NCI-H1694 (cell line): ENCODE measurements at regions not wholly inside any gene's neighbourhood (a gene's known extent, or its start where the extent isn't known, plus 50 kb on each side); places are given as distances from the start of the nearest gene placed in this dataset.
"Not testable (repeated sequence)": the region's sequence is repeated elsewhere in the genome, so short reads cannot be mapped to it uniquely, and the experiment has no call there.

Experiments used
- DNase-seq: peaks from one replicate; lab custom pipeline; 2025; lab: John Stamatoyannopoulos, UW

DNA sequence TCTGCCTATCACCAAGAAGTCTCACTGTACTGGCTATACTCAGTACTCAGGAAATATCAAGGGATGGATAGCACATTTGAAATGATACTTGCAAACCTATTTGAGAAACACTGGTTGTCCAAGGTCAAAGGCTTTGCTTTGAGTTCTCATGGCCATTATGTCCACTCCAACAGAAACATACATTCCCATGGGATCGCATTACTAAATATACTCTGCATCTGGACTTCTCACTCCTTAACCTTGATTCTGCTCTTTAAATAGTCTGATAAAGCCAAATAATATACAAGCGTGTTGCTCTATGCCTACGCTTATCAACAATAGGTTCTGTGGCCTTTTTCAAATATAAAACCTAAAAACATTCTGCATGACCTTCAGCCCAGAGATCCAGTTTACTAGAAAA lies 1054.8 kb downstream of the MRPL39 start:
- no peak for DNase-seq

DNA sequence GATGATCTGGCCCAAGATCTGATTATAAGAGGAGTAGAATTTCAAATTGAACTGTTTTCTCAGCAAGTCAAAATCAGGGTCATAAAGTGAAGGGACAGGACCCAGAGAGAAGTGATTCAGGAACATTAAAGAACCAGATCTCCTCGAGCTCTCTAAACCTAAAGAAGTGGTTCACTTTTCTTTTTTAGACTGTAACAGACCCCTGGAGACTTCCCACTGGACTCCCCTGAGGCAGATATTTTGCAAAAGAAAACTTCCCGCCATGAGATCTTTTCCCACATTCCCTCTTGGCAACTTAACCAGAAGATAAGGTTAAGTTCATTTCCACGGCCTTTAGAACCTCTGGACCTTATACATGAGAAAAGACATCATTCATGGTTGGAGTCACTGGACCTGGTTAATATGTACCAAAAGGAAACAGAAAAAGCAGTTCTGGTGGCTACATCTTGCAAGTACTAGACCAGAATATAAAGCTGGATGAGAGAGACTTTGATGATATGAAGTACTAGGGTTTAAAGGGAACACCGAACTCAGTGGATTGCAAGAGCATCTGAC lies 1061.4 kb downstream of the MRPL39 start:
- no peak for DNase-seq

DNA sequence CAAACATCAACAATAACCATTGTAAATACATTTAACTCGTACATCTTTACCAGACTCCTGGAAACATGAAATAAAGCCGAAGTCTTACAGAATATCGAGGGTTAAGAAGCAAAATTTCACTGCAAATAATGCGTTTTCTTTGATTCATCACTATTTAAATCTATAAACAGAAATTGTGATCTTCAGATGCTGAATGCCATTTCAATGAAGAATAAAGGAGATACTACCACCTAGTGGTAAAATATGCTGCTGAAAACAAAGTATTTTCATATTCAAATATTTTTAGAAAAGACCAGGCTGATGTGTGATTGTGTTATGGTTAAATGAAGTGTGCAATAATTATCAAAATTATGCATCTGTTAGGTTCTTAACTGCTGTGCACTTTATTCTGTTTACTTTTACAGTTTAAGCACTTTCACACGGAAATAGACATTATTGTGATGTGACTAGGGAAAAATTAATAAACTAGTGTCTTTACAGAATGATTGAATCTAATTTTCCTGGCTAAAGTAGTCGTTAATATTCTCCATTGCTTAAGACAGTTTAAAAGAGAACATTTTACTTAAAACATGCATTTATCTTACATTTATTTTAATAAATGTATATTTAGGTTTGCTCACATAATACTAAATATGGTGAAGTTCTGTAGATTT lies 1093.1 kb downstream of the MRPL39 start:
- DNase-seq = peak; percentile 88

- DNase-seq = no peak
Measured at GRCh38 chr21:24509131-24509530, 1098.2 kb downstream of the MRPL39 start.

DNA sequence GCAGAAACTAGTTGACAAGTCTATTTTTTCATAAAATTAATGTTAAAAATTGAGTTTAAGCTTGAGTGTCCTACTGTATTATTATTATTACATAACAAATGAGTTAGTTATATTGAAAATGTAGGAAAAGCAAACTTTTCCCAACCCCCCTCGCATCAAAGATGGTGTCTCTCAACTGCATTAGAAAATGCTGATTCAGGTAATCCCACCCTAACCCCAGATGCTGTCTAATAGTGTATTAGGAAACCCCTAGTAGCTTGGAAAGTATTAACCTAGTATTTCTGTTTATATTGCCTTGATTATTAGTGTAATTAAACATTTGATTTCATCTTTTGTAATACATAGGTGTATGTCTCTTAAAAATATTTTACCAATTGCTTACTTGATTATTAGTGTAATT lies 1120.3 kb downstream of the MRPL39 start:
- no peak for DNase-seq

DNA sequence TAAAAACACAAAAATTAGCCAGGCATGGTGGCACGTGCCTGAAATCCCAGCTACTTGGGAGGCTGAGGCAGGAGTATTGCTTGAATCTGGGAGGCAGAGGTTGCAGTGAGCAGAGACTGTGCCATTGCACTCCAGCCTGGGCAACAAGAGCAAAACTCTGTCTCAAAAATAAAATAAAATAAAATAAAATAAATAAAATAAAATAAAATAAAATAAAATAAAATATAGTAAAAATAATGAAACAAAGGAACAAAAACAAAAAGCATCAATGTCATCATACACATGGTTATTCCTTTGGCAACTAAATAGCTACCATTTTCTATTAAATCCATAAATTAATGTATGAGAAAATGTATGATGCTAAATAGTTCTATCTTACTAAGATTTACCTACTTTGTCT lies 1123.9 kb downstream of the MRPL39 start:
- DNase-seq = not testable (repeated sequence)

DNA sequence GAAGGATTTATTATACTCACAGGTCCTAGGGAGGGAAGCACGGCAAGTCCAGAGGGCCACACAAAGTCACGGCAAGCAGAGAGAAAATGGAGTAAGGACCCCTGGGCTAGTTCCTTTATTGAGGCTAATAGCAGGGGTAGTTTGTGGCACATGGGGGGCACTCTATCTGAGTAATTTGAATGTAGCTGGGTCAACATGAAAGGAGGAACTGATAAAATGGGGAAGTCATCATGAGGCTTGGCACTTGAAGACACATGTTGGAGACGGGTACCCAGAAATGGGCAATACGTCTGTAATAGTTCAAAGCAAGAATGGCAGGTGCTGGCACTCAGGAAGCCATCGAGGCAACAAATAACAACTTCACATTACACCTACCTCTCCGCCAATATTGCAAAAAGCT lies 1136.4 kb downstream of the MRPL39 start:
- no peak for DNase-seq

GRCh38 chr21:24456358-24456757 lies 1150.9 kb downstream of the MRPL39 start:
- no peak for DNase-seq

GRCh38 chr21:24450119-24450518 lies 1157.2 kb downstream of the MRPL39 start:
- DNase-seq = no peak

- no peak for DNase-seq
Measured at GRCh38 chr21:24445517-24445916, 1161.8 kb downstream of the MRPL39 start.

DNA sequence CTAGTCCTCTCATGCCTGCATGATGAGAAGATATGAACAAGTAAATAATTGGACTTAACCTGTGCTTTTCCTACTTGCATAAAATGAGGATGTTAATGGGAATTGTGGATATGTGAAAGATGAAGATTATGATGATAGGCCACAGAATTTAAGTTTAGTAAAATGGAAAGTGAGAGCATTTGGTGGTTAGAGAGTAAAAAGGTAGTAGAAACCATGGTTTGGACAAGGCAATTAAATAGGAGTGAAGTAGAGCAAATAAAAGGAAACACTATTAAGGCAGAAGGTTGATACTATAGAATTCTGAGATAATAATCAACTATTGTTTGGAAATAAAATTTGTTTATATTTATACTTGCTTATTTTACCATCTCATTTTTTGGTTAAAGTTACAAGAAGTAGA lies 1162.5 kb downstream of the MRPL39 start:
- no peak for DNase-seq

DNA sequence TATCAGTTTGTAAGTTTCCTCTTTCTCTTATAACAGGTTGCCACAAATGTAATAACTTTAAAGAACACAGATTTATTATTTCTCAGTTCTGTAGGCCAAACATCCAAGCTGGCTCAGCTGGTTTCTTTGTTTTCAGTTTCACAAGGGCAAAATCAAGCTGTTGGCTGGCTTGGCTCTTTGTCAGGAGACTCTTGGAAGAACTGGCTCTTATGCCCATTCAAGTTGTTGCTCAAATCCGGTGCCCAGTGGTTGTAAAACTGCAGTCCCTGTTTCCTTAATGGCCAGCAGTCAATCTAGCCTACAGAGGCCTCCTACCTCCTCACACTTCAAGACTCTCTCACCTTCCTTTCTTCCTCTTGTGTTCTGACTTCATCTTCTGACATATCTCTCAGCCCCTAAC lies 1171.0 kb downstream of the MRPL39 start:
- DNase-seq = no peak

DNA sequence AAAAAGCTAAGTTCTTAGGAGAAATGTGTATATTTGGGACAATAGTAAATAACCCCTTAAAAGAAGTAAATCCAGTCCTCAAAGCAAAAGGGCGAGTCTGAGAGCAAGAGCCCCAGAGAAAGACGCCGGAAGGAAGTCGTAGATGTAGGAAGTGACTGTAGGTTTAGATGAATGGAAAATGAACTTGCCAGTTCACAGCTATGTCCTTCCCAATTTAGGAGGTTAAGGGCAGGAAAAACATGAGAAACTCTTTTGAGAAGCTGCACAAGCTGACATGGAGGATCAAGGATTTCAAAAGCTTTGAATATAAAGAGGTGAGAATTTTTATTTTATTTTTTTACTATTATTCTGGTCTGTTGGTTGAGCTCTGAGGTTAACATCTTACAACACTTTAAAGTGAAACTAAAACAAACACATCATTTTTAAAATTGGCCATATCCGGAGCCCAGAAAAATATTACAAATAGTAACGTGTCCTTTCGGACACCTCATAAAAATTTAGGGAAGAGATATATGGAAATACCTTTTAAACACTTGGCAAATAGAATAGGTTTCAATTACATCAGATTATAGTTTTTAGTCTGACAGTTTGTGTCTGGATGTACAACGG lies 1178.6 kb downstream of the MRPL39 start:
- DNase-seq = no peak

GRCh38 chr21:24424776-24425175 lies 1182.5 kb downstream of the MRPL39 start:
- DNase-seq = no peak

DNA sequence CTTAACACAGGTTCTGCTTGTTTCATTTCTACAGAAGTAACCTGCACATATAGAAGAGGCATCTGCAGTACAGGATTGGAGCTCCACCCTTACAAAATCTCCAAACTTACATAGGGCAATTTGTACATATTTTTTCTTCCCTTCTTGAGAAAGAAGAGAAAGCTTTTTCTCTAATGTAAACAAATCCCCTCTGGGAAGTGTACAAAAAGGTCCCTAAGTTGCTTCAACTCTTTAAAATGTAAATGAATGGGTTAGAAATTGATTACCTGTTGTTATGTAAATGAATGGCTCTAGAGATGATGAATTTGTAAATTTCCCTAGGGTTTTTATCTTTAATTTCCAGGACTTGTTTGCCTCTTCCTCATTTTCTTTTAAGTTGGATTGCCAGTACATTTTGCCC lies 1183.7 kb downstream of the MRPL39 start:
- DNase-seq = no peak

DNA sequence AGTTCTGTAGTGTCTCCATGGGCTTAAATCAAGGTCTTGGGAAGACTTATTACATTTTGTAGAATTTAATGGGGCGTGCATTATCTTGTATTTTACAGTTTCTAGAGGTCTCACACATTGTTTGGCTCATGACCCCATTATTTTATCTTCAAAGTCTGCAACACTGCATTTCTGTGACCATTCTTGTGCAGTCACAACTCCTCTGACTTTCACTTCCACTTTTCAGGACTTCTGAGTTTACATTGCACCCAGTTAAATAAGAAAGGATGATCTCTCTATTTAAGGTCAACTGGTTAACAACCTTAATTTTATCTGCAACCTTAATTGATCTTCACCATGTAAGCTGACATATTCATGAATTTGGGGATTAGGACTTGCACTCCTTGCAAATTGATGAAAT lies 1186.6 kb downstream of the MRPL39 start:
- no peak for DNase-seq

- DNase-seq = not testable (repeated sequence)
Measured at GRCh38 chr21:24419641-24420040, 1187.6 kb downstream of the MRPL39 start.

DNA sequence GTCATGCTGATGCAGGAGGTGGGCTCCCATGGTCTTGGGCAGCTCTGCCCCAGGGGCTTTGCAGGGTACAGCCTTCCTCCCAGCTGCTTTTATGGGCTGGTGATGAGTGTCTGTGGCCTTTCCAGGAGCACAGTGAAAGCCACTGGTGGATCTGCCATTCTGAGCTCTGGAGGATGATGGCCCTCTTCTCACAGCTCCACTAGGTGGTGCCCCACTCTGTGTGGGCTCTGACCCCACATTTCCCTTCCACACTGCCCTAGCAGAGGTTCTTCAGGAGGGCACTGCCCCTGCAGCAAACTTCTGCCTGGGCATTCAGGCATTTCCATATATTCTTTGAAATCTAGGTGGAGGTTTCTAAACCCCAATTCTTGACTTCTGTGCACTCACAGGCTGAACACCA lies 1188.6 kb downstream of the MRPL39 start:
- DNase-seq = no peak

DNA sequence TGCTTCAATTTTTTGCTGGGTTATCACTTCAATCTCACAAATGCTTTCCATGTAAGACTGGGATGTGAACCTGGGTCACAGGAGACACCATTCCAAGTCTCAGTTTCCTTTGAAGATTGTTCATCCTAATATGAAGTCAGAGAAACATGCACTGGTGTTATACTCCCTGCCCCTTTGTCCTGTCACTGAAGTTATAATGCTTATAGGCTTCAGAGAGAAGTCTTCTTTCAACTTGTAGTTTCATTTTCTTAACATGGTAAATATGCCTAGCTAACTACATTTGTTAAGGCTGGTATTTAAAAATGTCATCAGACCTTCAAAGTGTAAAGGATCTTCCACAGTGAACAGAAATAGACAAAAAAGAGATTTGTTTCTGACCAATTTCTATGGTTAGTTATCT lies 1195.9 kb downstream of the MRPL39 start:
- no peak for DNase-seq

- DNase-seq = no peak
Measured at GRCh38 chr21:24403221-24403620, 1204.1 kb downstream of the MRPL39 start.

DNA sequence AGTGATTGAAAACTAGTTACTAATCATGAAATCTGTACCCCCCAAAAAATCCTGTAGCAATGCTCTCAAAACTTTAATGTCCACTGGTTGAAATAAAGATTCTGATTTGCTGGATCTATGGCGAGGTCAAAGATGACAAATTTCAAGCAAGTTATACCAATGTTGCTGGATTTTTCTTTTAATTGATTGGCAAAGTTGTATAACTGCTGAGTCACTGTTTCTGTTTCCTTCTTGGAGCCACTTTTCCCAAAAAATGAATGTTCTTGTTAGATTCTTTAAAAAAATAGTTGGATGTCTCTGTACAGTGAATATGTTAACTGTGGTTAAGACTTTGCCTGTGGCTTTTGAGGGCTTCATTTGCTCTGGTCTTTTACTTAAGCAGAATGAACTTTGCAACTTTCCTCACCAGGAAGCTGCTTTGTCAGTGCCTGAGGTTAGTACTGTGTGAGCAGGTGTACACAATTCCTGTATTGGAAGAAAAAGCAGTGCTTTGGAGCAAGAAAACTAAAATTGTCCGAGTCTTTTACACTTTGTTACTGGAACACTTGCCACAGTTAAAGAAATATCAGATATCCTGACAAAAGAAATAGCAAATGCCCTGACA lies 1211.9 kb downstream of the MRPL39 start:
- DNase-seq = no peak

- DNase-seq = no peak
Measured at GRCh38 chr21:24375201-24375600, 1232.1 kb downstream of the MRPL39 start.

- no peak for DNase-seq
Measured at GRCh38 chr21:24372506-24372905, 1234.8 kb downstream of the MRPL39 start.
